ENCODE measurements at regions not wholly inside any gene's neighbourhood (a gene's known extent, or its start where the extent isn't known, plus 50 kb on each side); places are given as distances from the start of the nearest gene placed in this dataset.

DNA sequence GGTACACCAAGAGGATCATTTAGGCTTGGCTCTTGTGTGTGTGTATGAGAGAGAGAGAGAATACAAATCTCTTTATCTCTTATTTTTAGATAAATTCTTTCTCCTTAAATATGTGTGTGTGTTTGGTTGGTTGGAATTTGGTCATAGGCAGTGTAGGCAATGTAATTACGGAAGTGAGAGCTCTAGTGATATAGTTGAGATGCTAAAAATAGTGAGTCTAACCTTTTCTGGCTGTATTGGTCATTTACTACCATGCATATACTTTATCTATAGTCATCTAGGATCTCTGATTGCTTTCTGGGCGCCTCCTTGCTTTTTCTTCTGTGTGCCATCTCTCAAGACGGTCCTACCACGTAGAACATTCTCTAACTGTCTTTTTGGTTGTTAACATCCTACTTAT is 250.2 kb downstream of the NUF2 start:
- TF ChIP-seq, protein P1, sequence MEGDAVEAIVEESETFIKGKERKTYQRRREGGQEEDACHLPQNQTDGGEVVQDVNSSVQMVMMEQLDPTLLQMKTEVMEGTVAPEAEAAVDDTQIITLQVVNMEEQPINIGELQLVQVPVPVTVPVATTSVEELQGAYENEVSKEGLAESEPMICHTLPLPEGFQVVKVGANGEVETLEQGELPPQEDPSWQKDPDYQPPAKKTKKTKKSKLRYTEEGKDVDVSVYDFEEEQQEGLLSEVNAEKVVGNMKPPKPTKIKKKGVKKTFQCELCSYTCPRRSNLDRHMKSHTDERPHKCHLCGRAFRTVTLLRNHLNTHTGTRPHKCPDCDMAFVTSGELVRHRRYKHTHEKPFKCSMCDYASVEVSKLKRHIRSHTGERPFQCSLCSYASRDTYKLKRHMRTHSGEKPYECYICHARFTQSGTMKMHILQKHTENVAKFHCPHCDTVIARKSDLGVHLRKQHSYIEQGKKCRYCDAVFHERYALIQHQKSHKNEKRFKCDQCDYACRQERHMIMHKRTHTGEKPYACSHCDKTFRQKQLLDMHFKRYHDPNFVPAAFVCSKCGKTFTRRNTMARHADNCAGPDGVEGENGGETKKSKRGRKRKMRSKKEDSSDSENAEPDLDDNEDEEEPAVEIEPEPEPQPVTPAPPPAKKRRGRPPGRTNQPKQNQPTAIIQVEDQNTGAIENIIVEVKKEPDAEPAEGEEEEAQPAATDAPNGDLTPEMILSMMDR (IDR thresholded peaks at IDR 0.05; ENCODE audit: insufficient read depth, low read depth, low read length): no peak
- no peak for TF ChIP-seq EZH2 (IDR thresholded peaks at IDR 0.05; ENCODE audit: insufficient read depth, low read length)

Measured in astrocyte (in vitro differentiated cells and primary cell).